GM12891 (cell line): ENCODE measurements at regions not wholly inside any gene's neighbourhood (a gene's known extent, or its start where the extent isn't known, plus 50 kb on each side); places are given as distances from the start of the nearest gene placed in this dataset.

Experiments
- PAX5 ChIP-seq: IDR thresholded peaks from 2 replicates; pipeline ENCODE4 v1.6.1; 2011; ENCODE audit warnings: low read length, moderate library complexity, mild to moderate bottlenecking; ENCODE audit not compliant: insufficient read depth, severe bottlenecking
- POLR2A ChIP-seq: IDR thresholded peaks from 2 replicates; pipeline ENCODE4 v1.6.1; 2011; ENCODE audit warnings: low read depth, low read length, control low read depth
- POLR2AphosphoS5 ChIP-seq: IDR thresholded peaks from 2 replicates; pipeline ENCODE4 v1.6.1; 2011; ENCODE audit warnings: low read depth, low read length, control low read depth
- TAF1 ChIP-seq: IDR thresholded peaks from 2 replicates; pipeline ENCODE4 v1.6.1; 2011; ENCODE audit warnings: low read depth, low read length, control low read depth

DNA sequence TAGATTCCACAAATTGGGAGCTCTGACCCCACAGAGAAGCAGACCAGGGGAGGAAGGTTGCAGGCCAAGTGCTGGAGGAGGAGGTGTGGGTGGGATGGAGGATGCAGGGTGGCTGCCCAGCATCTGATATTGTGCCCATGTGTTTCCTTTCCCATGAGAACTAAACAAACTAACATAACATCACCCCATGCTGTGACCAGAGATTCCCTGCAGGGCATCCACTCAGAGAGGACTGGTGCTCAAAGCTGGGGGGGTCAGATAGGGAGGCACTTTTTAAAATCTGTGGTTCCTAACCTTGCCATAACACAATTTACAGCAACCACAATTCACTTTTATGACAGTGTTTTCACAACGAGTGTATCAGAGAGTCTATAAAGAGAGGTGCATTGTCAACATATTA is 1277.6 kb downstream of the AACS start:
- TF ChIP-seq PAX5 (no peak), POLR2A (no peak), TAF1 (no peak), POLR2AphosphoS5 (no peak)
